Loucy (cell line): ENCODE measurements at regions not wholly inside any gene's neighbourhood (a gene's known extent, or its start where the extent isn't known, plus 50 kb on each side); places are given as distances from the start of the nearest gene placed in this dataset.

ENCODE experiments used
- H2AFZ ChIP-seq: fragments of 200-600 bp; sonication (generic); 2 replicates; pipeline ENCODE4 v1.6.0; 2016; ENCODE audit warnings: antibody characterized with exemption, mild to moderate bottlenecking, low read length, moderate library complexity
- H3F3A ChIP-seq: fragments of 200-600 bp; 2 replicates; pipeline ENCODE4 v1.6.0; 2016; ENCODE audit warnings: antibody characterized with exemption, low read depth, mild to moderate bottlenecking
- H3K27me3 ChIP-seq: fragments of 200-600 bp; sonication (generic); 2 replicates; pipeline ENCODE4 v1.6.1; 2014; ENCODE audit warnings: low read length, mild to moderate bottlenecking; ENCODE audit not compliant: insufficient read depth, poor library complexity, severe bottlenecking
- H3K36me3 ChIP-seq: fragments of 200-600 bp; sonication (generic); 2 replicates; pipeline ENCODE4 v1.6.1; 2016; ENCODE audit warnings: low read length; ENCODE audit not compliant: insufficient read depth
- H3K4me1 ChIP-seq: fragments of 200-600 bp; sonication (generic); 2 replicates; pipeline ENCODE4 v1.5.1; 2014; ENCODE audit warnings: low read length, mild to moderate bottlenecking; ENCODE audit not compliant: insufficient read depth, poor library complexity, severe bottlenecking
- H3K4me2 ChIP-seq: fragments of 200-600 bp; sonication (generic); 2 replicates; pipeline ENCODE4 v1.6.0; 2014; ENCODE audit warnings: antibody characterized with exemption, low read length, low read depth, mild to moderate bottlenecking; ENCODE audit not compliant: poor library complexity, severe bottlenecking
- H3K4me3 ChIP-seq: fragments of 200-600 bp; sonication (generic); 2 replicates; pipeline ENCODE4 v1.5.1; 2014; ENCODE audit warnings: low read length, mild to moderate bottlenecking, mixed read lengths; ENCODE audit not compliant: poor library complexity, severe bottlenecking
- H3K79me2 ChIP-seq: fragments of 200-600 bp; sonication (generic); 2 replicates; pipeline ENCODE4 v1.6.1; 2014; ENCODE audit warnings: low read length; ENCODE audit not compliant: insufficient read depth
- H3K9ac ChIP-seq: fragments of 200-600 bp; sonication (generic); 2 replicates; pipeline ENCODE4 v1.6.0; 2014; ENCODE audit warnings: mild to moderate bottlenecking, low read depth, low read length, moderate library complexity; ENCODE audit not compliant: poor library complexity, severe bottlenecking
- H3K9me2 ChIP-seq: fragments of 200-600 bp; sonication (generic); replicated peaks from 2 replicates; pipeline ENCODE4 v1.6.1; 2016; ENCODE audit warnings: low read depth, low read length, mixed read lengths
- H3K9me3 ChIP-seq: fragments of 200-600 bp; sonication (generic); 2 replicates; pipeline ENCODE4 v1.6.1; 2014; ENCODE audit warnings: mild to moderate bottlenecking, antibody characterized with exemption, low read length, low read depth; ENCODE audit not compliant: insufficient read depth
- H4K20me1 ChIP-seq: fragments of 200-600 bp; sonication (generic); 2 replicates; pipeline ENCODE4 v1.6.0; 2014; ENCODE audit warnings: antibody characterized with exemption, low read length, mild to moderate bottlenecking; ENCODE audit not compliant: insufficient read depth, poor library complexity, severe bottlenecking
- CTCF ChIP-seq: fragments of 200-600 bp; sonication (generic); conservative IDR thresholded peaks from 2 replicates; pipeline ENCODE4 v1.5.1; 2014; ENCODE audit warnings: mild to moderate bottlenecking, antibody characterized with exemption, low read length
- EZH2phosphoT487 ChIP-seq: fragments of 200-600 bp; IDR thresholded peaks from 2 replicates; pipeline ENCODE4 v1.6.1; 2018; ENCODE audit warnings: antibody characterized with exemption, mild to moderate bottlenecking, moderate library complexity, borderline replicate concordance

DNA sequence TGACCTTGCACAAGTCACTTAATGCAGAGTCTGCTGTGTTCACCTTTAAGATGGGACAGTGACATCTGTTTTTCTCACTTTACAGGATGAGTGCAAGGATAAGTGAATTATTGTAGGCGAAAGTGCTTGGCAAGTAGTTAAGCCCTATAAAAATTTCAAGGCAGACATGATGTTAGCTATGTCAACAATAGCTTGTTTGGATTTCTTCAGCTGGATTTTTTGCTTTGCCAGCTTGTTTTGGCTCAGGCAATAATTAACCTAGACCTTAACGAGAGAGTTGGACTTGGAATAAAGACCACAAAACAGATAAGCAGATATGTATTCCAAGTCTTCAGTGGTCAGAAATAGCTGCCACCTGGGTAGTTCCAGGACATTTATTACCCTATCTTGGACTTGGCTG, 255.2 kb downstream of the ARL4A start:
- Histone ChIP-seq H4K20me1 (no peaks in the 10 kb centered on the region), H3K27me3 (no peaks in the 10 kb centered on the region), H3K36me3 (no peaks in the 10 kb centered on the region), H3K9me2 (no peaks in the 10 kb centered on the region), H3K4me2 (no peak overlapping the region), H3K9ac (no peak overlapping the region), H3K4me1 (no peaks in the 10 kb centered on the region), H3K79me2 (no peaks in the 10 kb centered on the region), H3K4me3 (no peak overlapping the region), H3F3A (no peaks in the 10 kb centered on the region), H2AFZ (no peak overlapping the region), H3K9me3 (0 out of 2 replicates have a peak, but pooled peaks cover 5% of the 10 kb centered on the region)
- no peak for TF ChIP-seq EZH2phosphoT487
- TF ChIP-seq CTCF = no peak

- TF ChIP-seq CTCF (no peak), EZH2phosphoT487 (no peak)
- H2AFZ ChIP-seq = no peak overlapping the region
Measured at GRCh38 chr7:12943781-12944180, 256.3 kb downstream of the ARL4A start.

DNA sequence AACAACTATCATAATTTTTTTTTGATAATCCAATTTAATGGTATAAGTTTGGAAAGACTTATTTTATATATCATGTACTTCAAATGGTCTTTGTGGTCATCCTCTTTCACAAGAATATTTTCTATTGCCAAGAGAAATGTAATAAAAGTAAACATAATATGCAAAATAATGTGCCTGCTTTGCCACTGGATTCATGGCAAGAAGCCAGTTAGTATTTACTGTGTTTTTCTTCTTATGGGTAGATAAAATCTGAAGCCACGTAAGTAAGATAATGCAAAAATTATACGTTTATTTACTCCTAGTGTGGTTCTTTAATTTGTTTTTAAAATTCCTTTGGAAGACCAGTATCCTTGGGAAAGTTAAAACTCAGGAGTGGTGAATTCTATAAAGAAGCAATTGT, 258.5 kb downstream of the ARL4A start:
- Histone ChIP-seq H3K9me2 (no peaks in the 10 kb centered on the region), H3K4me2 (no peak overlapping the region), H3K4me3 (no peak overlapping the region), H3K9ac (no peak overlapping the region), H2AFZ (no peak overlapping the region), H4K20me1 (no peaks in the 10 kb centered on the region), H3F3A (no peaks in the 10 kb centered on the region), H3K4me1 (no peaks in the 10 kb centered on the region), H3K9me3 (0 out of 2 replicates have a peak, but pooled peaks cover under 1% of the 10 kb centered on the region), H3K79me2 (no peaks in the 10 kb centered on the region), H3K36me3 (no peaks in the 10 kb centered on the region), H3K27me3 (no peaks in the 10 kb centered on the region)
- TF ChIP-seq CTCF (no peak), EZH2phosphoT487 (no peak)

More at GRCh38 chr7:12943781-12944180, 256.3 kb downstream of the ARL4A start:
- Histone ChIP-seq H3K4me2 (no peak overlapping the region), H4K20me1 (no peaks in the 10 kb centered on the region), H3K4me3 (no peak overlapping the region), H3K36me3 (no peaks in the 10 kb centered on the region), H3K9me2 (no peaks in the 10 kb centered on the region), H3K79me2 (no peaks in the 10 kb centered on the region), H3K4me1 (no peaks in the 10 kb centered on the region), H3K27me3 (no peaks in the 10 kb centered on the region), H3K9me3 (0 out of 2 replicates have a peak, but pooled peaks cover 5% of the 10 kb centered on the region), H3K9ac (no peak overlapping the region), H3F3A (no peaks in the 10 kb centered on the region)
